H1 (cell line): ENCODE measurements at regions not wholly inside any gene's neighbourhood (a gene's known extent, or its start where the extent isn't known, plus 50 kb on each side); places are given as distances from the start of the nearest gene placed in this dataset.

Experiments used
- CHD7 ChIP-seq: fragments of 300-600 bp; sonication (generic); IDR thresholded peaks from 2 replicates; pipeline ENCODE4 v1.7.1; 2012; ENCODE audit warnings: low read length, moderate library complexity, mild to moderate bottlenecking, inconsistent platforms; ENCODE audit not compliant: insufficient replicate concordance
- USF2 ChIP-seq: IDR thresholded peaks from 2 replicates; pipeline ENCODE4 v1.6.1; 2011; ENCODE audit warnings: low read length, improper control_type of control experiment

GRCh38 chr12:43155376-43155775 lies 396.6 kb downstream of the ADAMTS20 start (continued):
- no peak for TF ChIP-seq CHD7
- no peak for TF ChIP-seq USF2
